ENCODE measurements at regions not wholly inside any gene's neighbourhood (a gene's known extent, or its start where the extent isn't known, plus 50 kb on each side); places are given as distances from the start of the nearest gene placed in this dataset.

- intact Hi-C loops (cut with DNase I; ENCODE audit: low total_unique reads), result no loop called here
- TF ChIP-seq CTCF (IDR thresholded peaks at IDR 0.05) (no peak), POLR2A (IDR thresholded peaks at IDR 0.05) (no peak), POLR2AphosphoS5 (IDR thresholded peaks at IDR 0.05) (no peak)
- DNase-seq (ENCODE audit: low spot score in 2 of 2), result no peak
- Histone ChIP-seq H3K36me3 (no peaks in the 10 kb centered on the region), H3K4me1 (no peaks in the 10 kb centered on the region), H3K4me3 (no peak overlapping the region), H3K9me3 (peaks cover 0 to 6% of the 10 kb centered on the region in 2 donors), H3K27ac (no peak overlapping the region), H3K27me3 (no peaks in the 10 kb centered on the region)
Observed at GRCh38 chr4:57575426-57575825, 465.2 kb upstream of the IGFBP7 start.

GRCh38 chr4:57554556-57555092, 444.4 kb upstream of the IGFBP7 start:
- no peak for TF ChIP-seq POLR2A (IDR thresholded peaks at IDR 0.05)
- TF ChIP-seq CTCF (IDR thresholded peaks at IDR 0.05), result no peak
- no peak for TF ChIP-seq POLR2AphosphoS5 (IDR thresholded peaks at IDR 0.05)
- DNase-seq (ENCODE audit: low spot score in 2 of 2), result no peak
- Histone ChIP-seq H3K9me3 (no peaks in the 10 kb centered on the region), H3K27ac (no peak overlapping the region), H3K27me3 (no peaks in the 10 kb centered on the region), H3K4me3 (no peak overlapping the region), H3K36me3 (no peaks in the 10 kb centered on the region), H3K4me1 (no peaks in the 10 kb centered on the region)
- intact Hi-C loops (cut with DNase I; ENCODE audit: low total_unique reads), result no loop called here

GRCh38 chr4:57553728-57554127, 443.5 kb upstream of the IGFBP7 start:
- Histone ChIP-seq H3K9me3 (no peaks in the 10 kb centered on the region), H3K4me3 (no peak overlapping the region), H3K36me3 (no peaks in the 10 kb centered on the region), H3K4me1 (no peaks in the 10 kb centered on the region), H3K27ac (no peak overlapping the region), H3K27me3 (no peaks in the 10 kb centered on the region)
- DNase-seq (ENCODE audit: low spot score in 2 of 2), result no peak
- TF ChIP-seq POLR2A (IDR thresholded peaks at IDR 0.05), result no peak
- TF ChIP-seq POLR2AphosphoS5 (IDR thresholded peaks at IDR 0.05), result no peak
- no peak for TF ChIP-seq CTCF (IDR thresholded peaks at IDR 0.05)
- intact Hi-C loops (cut with DNase I; ENCODE audit: low total_unique reads), result no loop called here

- H3K27ac ChIP-seq, result no peak overlapping the region
- intact Hi-C loops (cut with DNase I; ENCODE audit: low total_unique reads), result no loop called here
Observed at GRCh38 chr4:57550198-57550597, 440.0 kb upstream of the IGFBP7 start.

GRCh38 chr4:57548856-57549255, 438.7 kb upstream of the IGFBP7 start:
- no peaks in the 10 kb centered on the region for H3K9me3 ChIP-seq
- no peak overlapping the region for H3K4me3 ChIP-seq
- intact Hi-C loops (cut with DNase I; ENCODE audit: low total_unique reads), result no loop called here
- DNase-seq (ENCODE audit: low spot score in 2 of 2), result no peak
- H3K27ac ChIP-seq, result no peak overlapping the region
- H3K27me3 ChIP-seq, result no peaks in the 10 kb centered on the region
- no peaks in the 10 kb centered on the region for H3K36me3 ChIP-seq
- H3K4me1 ChIP-seq, result no peaks in the 10 kb centered on the region
- TF ChIP-seq POLR2A (IDR thresholded peaks at IDR 0.05) (no peak), CTCF (IDR thresholded peaks at IDR 0.05) (no peak), POLR2AphosphoS5 (IDR thresholded peaks at IDR 0.05) (no peak)

More at GRCh38 chr4:57550198-57550597, 440.0 kb upstream of the IGFBP7 start:
- no peak overlapping the region for H3K4me3 ChIP-seq
- no peak for DNase-seq (ENCODE audit: low spot score in 2 of 2)
- H3K9me3 ChIP-seq, result no peaks in the 10 kb centered on the region
- no peaks in the 10 kb centered on the region for H3K27me3 ChIP-seq
- TF ChIP-seq POLR2AphosphoS5 (IDR thresholded peaks at IDR 0.05), result no peak
- TF ChIP-seq CTCF (IDR thresholded peaks at IDR 0.05), result no peak
- TF ChIP-seq POLR2A (IDR thresholded peaks at IDR 0.05), result no peak
- H3K4me1 ChIP-seq, result no peaks in the 10 kb centered on the region
- H3K36me3 ChIP-seq, result no peaks in the 10 kb centered on the region
